Stimulated activated CD4-positive, alpha-beta T cell treated with anti-CD3 and anti-CD28 coated beads, Interleukin-12 subunit alpha, Interleukin-12 subunit beta, amount 100 ng/mL, for 24 hours (primary cell): ENCODE measurements at regions not wholly inside any gene's neighbourhood (a gene's known extent, or its start where the extent isn't known, plus 50 kb on each side); places are given as distances from the start of the nearest gene placed in this dataset.

ENCODE experiments used
- DNase-seq, 2 experiments: peaks; one replicate each; pipeline ENCODE4 v3.0.0-alpha.2; 2020; ENCODE audit warnings: low read depth in 2 of 2

- DNase-seq, result no peak
Measured at GRCh38 chr20:22916021-22916842, 118.9 kb upstream of the SSTR4 start.

- no peak for DNase-seq
Measured at GRCh38 chr20:22918286-22918983, 116.7 kb upstream of the SSTR4 start.

GRCh38 chr20:22920898-22921297, 114.2 kb upstream of the SSTR4 start:
- DNase-seq, result no peak

- DNase-seq, result no peak
Measured at GRCh38 chr20:22921595-22922421, 113.3 kb upstream of the SSTR4 start.

GRCh38 chr20:22922987-22923386, 112.1 kb upstream of the SSTR4 start:
- no peak for DNase-seq

- no peak for DNase-seq
Measured at GRCh38 chr20:22924046-22924737, 110.9 kb upstream of the SSTR4 start.

GRCh38 chr20:22924949-22925612, 110.0 kb upstream of the SSTR4 start:
- no peak for DNase-seq

GRCh38 chr20:22925613-22925983, 109.5 kb upstream of the SSTR4 start:
- no peak for DNase-seq

GRCh38 chr20:22927537-22927936, 107.6 kb upstream of the SSTR4 start:
- DNase-seq, result no peak

GRCh38 chr20:22928679-22929078, 106.4 kb upstream of the SSTR4 start:
- DNase-seq, result no peak

- DNase-seq, result no peak
Measured at GRCh38 chr20:22929661-22930060, 105.5 kb upstream of the SSTR4 start.

- DNase-seq, result no peak
Measured at GRCh38 chr20:22931653-22932608, 103.2 kb upstream of the SSTR4 start.

- no peak for DNase-seq
Measured at GRCh38 chr20:22939181-22939580, 95.9 kb upstream of the SSTR4 start.

GRCh38 chr20:22940350-22940749, 94.8 kb upstream of the SSTR4 start:
- DNase-seq, result no peak

- DNase-seq, result no peak
Measured at GRCh38 chr20:22941550-22941949, 93.6 kb upstream of the SSTR4 start.

- DNase-seq, result no peak
Measured at GRCh38 chr20:22942742-22943141, 92.4 kb upstream of the SSTR4 start.

GRCh38 chr20:22944062-22944461, 91.0 kb upstream of the SSTR4 start:
- DNase-seq, result no peak

GRCh38 chr20:22944936-22945335, 90.2 kb upstream of the SSTR4 start:
- no peak for DNase-seq

GRCh38 chr20:22946596-22946995, 88.5 kb upstream of the SSTR4 start:
- DNase-seq, result no peak
